HUES48 (cell line): ENCODE measurements at regions not wholly inside any gene's neighbourhood (a gene's known extent, or its start where the extent isn't known, plus 50 kb on each side); places are given as distances from the start of the nearest gene placed in this dataset.

Source experiments
- H3K27ac ChIP-seq: one replicate; pipeline ENCODE4 v1.7.0; 2013; ENCODE audit warnings: low read depth, low read length, inconsistent platforms
- H3K27me3 ChIP-seq: 2 replicates; pipeline ENCODE4 v1.6.1; 2013; ENCODE audit warnings: mild to moderate bottlenecking, low read length; ENCODE audit not compliant: control insufficient read depth, insufficient read depth
- H3K36me3 ChIP-seq: 2 replicates; pipeline ENCODE4 v1.6.1; 2013; ENCODE audit warnings: low read length; ENCODE audit not compliant: control insufficient read depth, insufficient read depth
- H3K4me1 ChIP-seq: 2 replicates; pipeline ENCODE4 v1.6.1; 2013; ENCODE audit warnings: mild to moderate bottlenecking, low read length; ENCODE audit not compliant: control insufficient read depth, insufficient read depth
- H3K4me3 ChIP-seq: 2 replicates; pipeline ENCODE4 v1.5.1; 2013; ENCODE audit warnings: mild to moderate bottlenecking, low read depth, low read length
- H3K9ac ChIP-seq: 2 replicates; pipeline ENCODE4 v1.6.1; 2013; ENCODE audit warnings: mild to moderate bottlenecking, low read depth, low read length, moderate library complexity
- H3K9me3 ChIP-seq: 2 replicates; pipeline ENCODE4 v1.6.1; 2013; ENCODE audit warnings: low read length; ENCODE audit not compliant: control insufficient read depth, insufficient read depth

DNA sequence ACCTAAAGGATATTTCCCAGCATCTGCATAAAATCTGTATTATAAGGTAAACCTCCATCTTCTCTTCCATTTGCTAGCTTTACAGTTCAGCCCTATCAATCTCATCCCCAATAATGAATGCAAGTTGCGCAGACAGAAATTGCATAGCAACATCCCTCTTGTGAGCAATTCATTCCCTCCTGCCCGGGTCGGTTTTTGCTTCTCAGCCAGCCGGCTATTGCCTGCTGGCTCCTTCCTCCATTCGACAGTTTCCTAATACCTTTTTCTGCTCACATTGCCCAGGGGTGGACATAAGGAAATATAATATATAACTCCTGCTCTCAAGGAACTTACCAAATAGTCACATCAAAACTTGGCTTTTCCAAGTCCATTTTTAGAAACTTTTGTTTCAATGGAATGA, 125.2 kb downstream of the FGF9 start:
- Histone ChIP-seq H3K27me3 (no peaks in the 10 kb centered on the region), H3K9ac (no peak overlapping the region), H3K4me3 (no peak overlapping the region), H3K36me3 (no peaks in the 10 kb centered on the region), H3K27ac (no peak overlapping the region), H3K9me3 (no peaks in the 10 kb centered on the region), H3K4me1 (no peaks in the 10 kb centered on the region)

DNA sequence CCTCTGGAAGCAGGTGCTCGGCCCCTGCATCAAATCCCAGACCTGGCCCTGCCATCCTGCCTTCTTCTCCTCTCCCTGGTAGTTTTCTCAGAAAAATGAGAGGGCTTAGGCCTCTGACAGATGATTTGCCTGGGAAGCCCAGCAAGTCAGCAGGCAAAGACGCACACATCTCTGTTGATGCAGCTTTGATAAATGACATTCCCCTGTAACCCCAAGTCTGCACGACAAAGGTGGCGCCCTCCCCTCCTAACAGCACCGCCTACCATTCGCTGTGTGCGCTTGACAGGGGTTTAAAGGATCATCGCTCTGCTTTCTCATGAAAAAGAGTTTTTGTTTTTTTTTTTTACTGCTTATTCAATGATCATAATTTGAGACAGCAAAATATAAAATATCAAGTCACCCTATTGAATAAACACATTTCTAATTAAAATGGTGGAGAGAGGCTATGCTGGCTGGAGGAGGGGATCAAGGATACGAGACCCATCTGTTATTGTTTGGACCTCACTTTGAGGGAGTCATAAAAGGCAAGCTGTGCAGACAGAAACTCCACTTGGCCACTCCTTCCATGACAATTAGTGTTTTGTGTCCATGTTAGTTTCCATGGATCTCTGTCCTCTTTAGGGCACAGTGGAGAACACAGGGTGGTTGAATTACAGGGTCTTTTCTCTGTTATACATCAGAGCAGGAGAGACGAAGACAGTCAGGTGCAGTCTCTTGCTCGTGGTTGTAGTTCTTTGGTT, 126.1 kb downstream of the FGF9 start:
- no peaks in the 10 kb centered on the region for H3K4me1 ChIP-seq
- H3K9ac ChIP-seq, result no peak overlapping the region
- no peaks in the 10 kb centered on the region for H3K27me3 ChIP-seq
- no peaks in the 10 kb centered on the region for H3K9me3 ChIP-seq
- H3K36me3 ChIP-seq, result no peaks in the 10 kb centered on the region
- no peak overlapping the region for H3K4me3 ChIP-seq
- no peak overlapping the region for H3K27ac ChIP-seq

DNA sequence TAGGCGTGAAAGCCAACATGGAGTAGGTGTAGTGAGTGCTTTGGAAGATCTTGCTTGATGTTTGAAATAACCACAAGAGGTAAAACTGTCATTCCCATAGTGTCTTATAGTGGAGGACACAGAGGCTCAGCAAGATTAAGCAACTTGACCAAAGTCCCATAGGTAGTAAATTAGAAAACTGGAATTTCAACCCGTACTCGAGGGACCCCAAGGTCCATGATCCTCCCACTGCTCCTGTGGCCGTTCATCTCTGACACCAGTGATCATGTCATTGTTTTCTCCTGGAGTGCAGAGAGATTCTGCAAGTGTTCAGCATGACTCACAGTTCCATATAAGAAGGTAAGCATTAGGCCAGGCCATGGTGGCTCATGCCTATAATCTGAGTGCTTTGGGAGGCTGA, 126.9 kb downstream of the FGF9 start:
- Histone ChIP-seq H3K27ac (no peak overlapping the region), H3K4me3 (no peak overlapping the region), H3K4me1 (no peaks in the 10 kb centered on the region), H3K27me3 (no peaks in the 10 kb centered on the region), H3K9me3 (no peaks in the 10 kb centered on the region), H3K9ac (no peak overlapping the region), H3K36me3 (no peaks in the 10 kb centered on the region)

DNA sequence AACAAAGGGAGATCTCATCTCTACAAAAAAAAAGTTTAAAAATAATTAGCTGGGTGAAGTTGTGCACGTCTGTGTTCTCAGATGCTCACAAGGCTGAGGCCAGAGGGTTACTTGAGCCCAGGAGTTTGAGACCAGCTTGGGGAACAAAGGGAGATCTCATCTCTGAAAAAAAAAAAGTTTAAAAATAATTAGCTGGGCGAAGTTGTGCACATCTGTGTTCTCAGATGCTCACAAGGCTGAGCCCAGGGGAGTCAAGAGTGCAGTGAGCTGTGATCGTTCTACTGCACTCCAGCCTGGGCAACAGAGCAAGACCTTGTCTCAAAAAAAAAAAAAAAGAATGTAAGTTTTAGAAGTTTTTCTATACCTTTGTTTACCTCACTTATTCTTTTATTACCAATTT, 127.3 kb downstream of the FGF9 start:
- Histone ChIP-seq H3K4me3 (no peak overlapping the region), H3K36me3 (no peaks in the 10 kb centered on the region), H3K27me3 (no peaks in the 10 kb centered on the region), H3K9ac (no peak overlapping the region), H3K9me3 (no peaks in the 10 kb centered on the region), H3K4me1 (no peaks in the 10 kb centered on the region), H3K27ac (no peak overlapping the region)

DNA sequence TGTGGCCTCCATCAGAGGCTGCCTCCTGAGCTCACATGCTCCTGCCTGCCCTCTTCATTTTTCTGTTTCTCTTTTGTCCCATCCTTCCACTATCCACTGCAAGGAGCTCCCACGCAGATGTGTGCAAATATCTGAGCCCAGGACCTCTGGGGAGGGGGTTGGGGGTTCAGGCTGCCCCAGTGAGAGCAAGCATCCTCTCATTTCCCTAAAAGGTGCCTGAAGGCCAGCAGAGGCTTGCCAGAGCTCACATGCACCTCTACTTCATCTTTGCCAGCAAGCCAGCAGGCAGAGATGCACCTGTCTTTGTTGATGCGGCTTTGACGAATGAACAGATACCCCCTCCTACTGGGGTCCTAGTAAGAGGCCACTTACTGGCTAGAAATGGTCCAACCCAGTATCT, 128.8 kb downstream of the FGF9 start:
- Histone ChIP-seq H3K27ac (no peak overlapping the region), H3K36me3 (no peaks in the 10 kb centered on the region), H3K4me3 (no peak overlapping the region), H3K9ac (no peak overlapping the region), H3K4me1 (no peaks in the 10 kb centered on the region), H3K27me3 (no peaks in the 10 kb centered on the region), H3K9me3 (no peaks in the 10 kb centered on the region)

DNA sequence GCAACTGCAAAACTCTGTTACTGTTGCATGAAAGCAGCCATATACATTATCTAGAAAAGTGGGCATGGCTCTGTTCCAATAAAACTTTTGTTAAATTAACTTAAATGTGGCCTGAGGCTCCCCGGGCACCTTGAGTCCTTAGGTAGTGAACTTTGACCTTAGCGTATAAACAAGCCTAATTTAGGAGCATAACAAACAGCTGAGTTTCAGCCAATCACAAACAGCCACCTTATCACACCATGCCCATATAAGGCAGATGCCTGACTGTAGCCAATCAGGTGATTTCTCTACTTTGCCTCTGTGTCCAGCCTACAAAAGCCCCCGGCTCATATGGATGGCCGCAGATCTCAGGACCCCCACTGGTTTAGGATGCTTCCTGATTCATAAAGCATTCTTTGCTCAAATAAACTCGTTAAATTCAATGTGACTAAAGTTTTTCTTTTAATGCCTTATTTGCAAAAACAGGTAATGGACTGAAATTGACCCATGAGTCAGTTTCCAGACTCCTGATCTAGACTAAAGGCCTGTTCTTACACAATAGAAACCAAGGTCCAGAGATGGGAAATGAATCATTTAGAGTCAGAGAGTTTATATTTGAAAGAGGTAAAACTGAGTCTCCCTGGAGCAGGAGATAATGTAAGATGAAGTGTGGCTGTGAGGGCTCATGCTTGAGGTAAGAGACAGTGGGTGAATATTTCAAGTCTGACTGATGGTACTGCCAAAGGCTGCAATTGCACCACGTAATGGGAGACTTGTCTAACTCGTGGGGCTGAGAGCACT, 130.2 kb downstream of the FGF9 start:
- Histone ChIP-seq H3K27me3 (no peaks in the 10 kb centered on the region), H3K36me3 (no peaks in the 10 kb centered on the region), H3K9me3 (no peaks in the 10 kb centered on the region), H3K4me3 (no peak overlapping the region), H3K9ac (no peak overlapping the region), H3K27ac (no peak overlapping the region), H3K4me1 (no peaks in the 10 kb centered on the region)

DNA sequence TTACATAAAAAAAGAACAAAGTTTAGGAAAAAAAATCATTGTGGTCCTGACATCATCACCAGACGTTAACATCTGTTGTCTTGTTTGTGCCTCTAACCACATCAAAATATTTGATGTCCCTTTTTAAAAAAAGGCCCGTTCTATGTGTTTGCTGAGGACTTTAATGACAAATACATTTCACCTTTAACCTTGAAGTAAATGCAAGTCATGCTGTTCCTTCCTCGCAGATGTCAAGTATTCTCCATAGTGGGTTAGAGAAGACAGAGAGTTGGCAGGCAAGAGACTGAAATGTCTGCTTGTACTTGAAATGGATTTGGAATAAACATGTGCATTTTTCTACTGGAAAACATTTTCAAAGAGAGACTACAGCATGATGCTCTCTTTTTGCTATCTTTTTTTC, 134.9 kb downstream of the FGF9 start:
- Histone ChIP-seq H3K4me3 (no peak overlapping the region), H3K27me3 (no peaks in the 10 kb centered on the region), H3K36me3 (no peaks in the 10 kb centered on the region), H3K9me3 (0 out of 2 replicates have a peak, but pooled peaks cover 2% of the 10 kb centered on the region), H3K4me1 (no peaks in the 10 kb centered on the region), H3K27ac (no peak overlapping the region), H3K9ac (no peak overlapping the region)

DNA sequence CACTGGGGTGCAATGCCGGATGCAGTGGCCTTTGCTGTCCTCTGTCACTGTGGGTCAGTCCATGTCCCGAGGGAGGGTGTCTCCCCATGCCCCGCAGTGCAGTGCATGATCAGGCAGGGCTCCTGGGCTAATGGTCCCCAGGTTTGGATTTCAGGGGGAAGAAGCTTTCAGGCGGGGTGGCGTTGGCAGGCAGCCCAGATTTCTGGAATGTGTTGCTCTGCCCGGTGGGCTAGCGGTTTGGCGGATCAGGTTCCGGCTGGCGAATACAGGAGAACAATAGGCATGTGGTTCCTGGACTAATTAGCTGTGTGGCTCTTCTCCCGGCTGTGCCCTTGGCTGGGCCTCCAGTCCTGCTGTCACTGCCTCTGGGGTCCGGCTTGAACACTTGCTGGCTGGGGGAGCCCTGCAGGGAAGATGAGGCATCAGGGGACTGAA, 141.3 kb downstream of the FGF9 start:
- Histone ChIP-seq H3K4me3 (no peak overlapping the region), H3K9me3 (0 out of 2 replicates have a peak, but pooled peaks cover 2% of the 10 kb centered on the region), H3K9ac (no peak overlapping the region), H3K36me3 (no peaks in the 10 kb centered on the region), H3K27ac (no peak overlapping the region), H3K4me1 (no peaks in the 10 kb centered on the region), H3K27me3 (no peaks in the 10 kb centered on the region)

DNA sequence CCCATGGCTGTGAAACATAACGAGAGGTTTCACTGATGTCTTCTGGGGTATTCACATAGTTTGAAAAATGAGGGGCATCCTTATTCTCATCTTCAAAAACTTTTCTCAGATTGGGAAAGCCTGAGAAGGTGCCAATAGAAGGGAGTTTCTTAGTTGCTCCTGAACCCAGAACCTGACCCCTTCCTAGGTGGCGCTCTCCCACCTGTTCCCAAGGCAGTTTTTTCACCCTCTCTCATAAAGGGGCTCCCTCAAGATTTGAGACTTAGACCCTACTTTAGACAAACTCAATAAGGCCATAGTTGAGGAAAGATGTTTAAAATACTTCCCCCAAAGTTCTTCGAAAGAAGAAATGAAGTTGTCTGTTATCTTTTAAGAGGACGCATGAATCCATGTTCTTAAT, 142.2 kb downstream of the FGF9 start:
- Histone ChIP-seq H3K9ac (no peak overlapping the region), H3K9me3 (peaks cover under 1% of the 10 kb centered on the region; the same call in 1 of the 2 replicates), H3K27me3 (no peaks in the 10 kb centered on the region), H3K4me1 (no peaks in the 10 kb centered on the region), H3K4me3 (no peak overlapping the region), H3K27ac (no peak overlapping the region), H3K36me3 (no peaks in the 10 kb centered on the region)

DNA sequence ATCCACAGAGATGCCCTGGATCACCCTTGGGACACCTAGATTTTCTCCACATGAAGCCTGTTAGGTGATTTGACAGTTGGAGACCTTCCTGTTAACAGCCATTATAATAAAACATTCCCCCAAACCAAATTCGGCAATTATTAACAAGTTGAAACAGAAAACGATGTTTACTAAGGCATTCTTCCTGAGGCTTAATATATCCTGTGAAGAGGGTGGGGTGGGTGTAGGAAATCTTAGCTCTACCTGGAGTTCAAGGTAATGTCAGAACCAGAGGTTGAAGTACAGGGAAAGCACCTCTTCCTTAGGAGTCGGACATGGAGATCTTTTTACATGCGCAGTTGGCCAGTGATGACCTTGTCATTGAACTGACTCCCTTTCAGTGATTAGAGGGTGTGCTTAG, 143.0 kb downstream of the FGF9 start:
- Histone ChIP-seq H3K9me3 (no peaks in the 10 kb centered on the region; the same call in 1 of the 2 replicates), H3K4me1 (no peaks in the 10 kb centered on the region), H3K27me3 (no peaks in the 10 kb centered on the region), H3K27ac (no peak overlapping the region), H3K36me3 (no peaks in the 10 kb centered on the region), H3K9ac (no peak overlapping the region), H3K4me3 (no peak overlapping the region)

DNA sequence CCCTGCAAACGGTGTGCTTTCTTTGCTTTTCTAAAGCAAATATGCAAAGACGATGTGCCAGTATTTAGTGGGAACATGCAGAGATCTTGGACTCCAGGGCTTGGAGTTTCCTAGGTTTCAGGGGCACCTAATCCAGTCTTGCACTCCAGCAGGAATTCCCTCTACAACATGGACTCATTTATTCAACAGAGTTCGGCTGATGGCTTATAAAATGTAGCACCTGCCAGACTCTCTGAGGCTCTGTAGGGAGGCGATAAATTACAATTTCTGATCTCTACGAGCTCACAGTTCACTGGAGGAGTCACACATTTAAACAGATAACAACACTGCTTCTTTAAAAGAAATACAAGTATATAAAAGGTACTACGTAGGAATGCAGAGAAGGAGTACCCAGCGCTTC, 143.7 kb downstream of the FGF9 start:
- H3K9ac ChIP-seq, result no peak overlapping the region
- no peak overlapping the region for H3K27ac ChIP-seq
- H3K9me3 ChIP-seq, result no peaks in the 10 kb centered on the region; the same call in 1 of the 2 replicates
- H3K36me3 ChIP-seq, result no peaks in the 10 kb centered on the region
- no peaks in the 10 kb centered on the region for H3K27me3 ChIP-seq
- no peak overlapping the region for H3K4me3 ChIP-seq
- H3K4me1 ChIP-seq, result no peaks in the 10 kb centered on the region
